ENCODE measurements at regions not wholly inside any gene's neighbourhood (a gene's known extent, or its start where the extent isn't known, plus 50 kb on each side); places are given as distances from the start of the nearest gene placed in this dataset.

- Histone ChIP-seq H3K4me1 (ENCODE audit: low read depth, poor library complexity, severe bottlenecking) (peaks cover 14% of the 10 kb centered on the region), H3K36me3 (ENCODE audit: insufficient read depth) (no peaks in the 10 kb centered on the region), H3K27ac (no peak overlapping the region), H3K79me2 (ENCODE audit: insufficient read depth, low read depth) (no peaks in the 10 kb centered on the region), H3K4me3 (IDR thresholded peaks at IDR 0.05; ENCODE audit: insufficient read depth, low read depth, low read length) (no peak overlapping the region), H3K4me2 (no peak overlapping the region), H3K9ac (no peak overlapping the region), H2AFZ (ENCODE audit: low read depth) (no peak overlapping the region), H3K27me3 (ENCODE audit: insufficient read depth, low read depth) (no peaks in the 10 kb centered on the region), H4K20me1 (ENCODE audit: insufficient read depth) (no peaks in the 10 kb centered on the region)
- TF ChIP-seq, protein P1, sequence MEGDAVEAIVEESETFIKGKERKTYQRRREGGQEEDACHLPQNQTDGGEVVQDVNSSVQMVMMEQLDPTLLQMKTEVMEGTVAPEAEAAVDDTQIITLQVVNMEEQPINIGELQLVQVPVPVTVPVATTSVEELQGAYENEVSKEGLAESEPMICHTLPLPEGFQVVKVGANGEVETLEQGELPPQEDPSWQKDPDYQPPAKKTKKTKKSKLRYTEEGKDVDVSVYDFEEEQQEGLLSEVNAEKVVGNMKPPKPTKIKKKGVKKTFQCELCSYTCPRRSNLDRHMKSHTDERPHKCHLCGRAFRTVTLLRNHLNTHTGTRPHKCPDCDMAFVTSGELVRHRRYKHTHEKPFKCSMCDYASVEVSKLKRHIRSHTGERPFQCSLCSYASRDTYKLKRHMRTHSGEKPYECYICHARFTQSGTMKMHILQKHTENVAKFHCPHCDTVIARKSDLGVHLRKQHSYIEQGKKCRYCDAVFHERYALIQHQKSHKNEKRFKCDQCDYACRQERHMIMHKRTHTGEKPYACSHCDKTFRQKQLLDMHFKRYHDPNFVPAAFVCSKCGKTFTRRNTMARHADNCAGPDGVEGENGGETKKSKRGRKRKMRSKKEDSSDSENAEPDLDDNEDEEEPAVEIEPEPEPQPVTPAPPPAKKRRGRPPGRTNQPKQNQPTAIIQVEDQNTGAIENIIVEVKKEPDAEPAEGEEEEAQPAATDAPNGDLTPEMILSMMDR (conservative IDR thresholded peaks at IDR 0.05; ENCODE audit: low read depth, low read length), result no peak
Observed at GRCh38 chr17:77656054-77656453, 302.4 kb upstream of the TNRC6C start.

DNA sequence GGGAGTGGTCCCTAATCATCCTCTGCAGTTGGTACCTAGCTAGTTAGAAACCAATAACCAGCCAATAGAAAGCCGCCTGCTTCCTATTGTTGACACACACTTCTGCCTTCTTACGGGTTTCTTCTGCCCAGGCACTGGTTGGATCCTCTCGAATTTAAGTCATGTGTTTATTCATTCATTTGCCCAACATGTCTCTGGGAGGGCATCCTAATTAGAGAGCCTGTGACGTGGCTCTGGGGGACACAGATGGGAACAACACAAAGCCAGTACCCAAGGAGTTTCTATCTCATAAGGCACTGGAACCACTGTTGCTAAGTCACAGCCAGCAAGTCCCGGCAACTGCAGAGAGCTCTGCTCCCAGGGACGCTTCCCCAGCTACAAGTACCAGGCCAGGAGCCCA is 300.7 kb upstream of the TNRC6C start:
- Histone ChIP-seq H3K4me3 (IDR thresholded peaks at IDR 0.05; ENCODE audit: insufficient read depth, low read depth, low read length) (no peak overlapping the region), H3K9ac (no peak overlapping the region), H2AFZ (ENCODE audit: low read depth) (no peak overlapping the region), H4K20me1 (ENCODE audit: insufficient read depth) (no peaks in the 10 kb centered on the region), H3K27ac (no peak overlapping the region), H3K36me3 (ENCODE audit: insufficient read depth) (no peaks in the 10 kb centered on the region), H3K4me1 (ENCODE audit: low read depth, poor library complexity, severe bottlenecking) (peaks cover 14% of the 10 kb centered on the region), H3K4me2 (no peak overlapping the region), H3K27me3 (ENCODE audit: insufficient read depth, low read depth) (no peaks in the 10 kb centered on the region), H3K79me2 (ENCODE audit: insufficient read depth, low read depth) (no peaks in the 10 kb centered on the region)
- TF ChIP-seq, protein P1 (conservative IDR thresholded peaks at IDR 0.05; ENCODE audit: low read depth, low read length), result no peak

DNA sequence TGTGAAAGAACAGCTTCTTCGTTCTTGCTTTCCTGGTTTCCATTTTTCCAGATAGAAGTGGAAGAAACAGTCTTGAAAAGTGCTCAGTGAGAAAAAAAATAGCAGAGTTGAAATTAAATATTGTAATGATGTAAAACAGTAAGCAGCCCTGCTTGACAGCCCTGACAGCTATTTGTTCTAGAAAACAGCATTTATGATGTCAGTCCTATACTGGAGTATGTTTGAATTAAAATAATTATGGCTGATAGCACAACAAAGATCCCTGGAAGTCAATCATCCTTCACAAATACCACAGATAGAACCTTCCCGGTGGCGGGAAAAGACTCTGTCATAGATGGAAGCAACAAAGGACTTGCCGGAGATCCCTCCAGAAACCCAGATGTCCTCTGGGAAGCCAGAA is 298.0 kb upstream of the TNRC6C start:
- TF ChIP-seq, protein P1 (conservative IDR thresholded peaks at IDR 0.05; ENCODE audit: low read depth, low read length), result no peak
- Histone ChIP-seq H2AFZ (ENCODE audit: low read depth) (no peak overlapping the region), H3K27ac (no peak overlapping the region), H3K36me3 (ENCODE audit: insufficient read depth) (no peaks in the 10 kb centered on the region), H3K27me3 (ENCODE audit: insufficient read depth, low read depth) (no peaks in the 10 kb centered on the region), H3K4me1 (ENCODE audit: low read depth, poor library complexity, severe bottlenecking) (peaks cover 16% of the 10 kb centered on the region), H3K4me2 (no peak overlapping the region), H3K79me2 (ENCODE audit: insufficient read depth, low read depth) (no peaks in the 10 kb centered on the region), H3K9ac (no peak overlapping the region), H4K20me1 (ENCODE audit: insufficient read depth) (no peaks in the 10 kb centered on the region), H3K4me3 (IDR thresholded peaks at IDR 0.05; ENCODE audit: insufficient read depth, low read depth, low read length) (no peak overlapping the region)

GRCh38 chr17:77662833-77663232 is 295.7 kb upstream of the TNRC6C start:
- TF ChIP-seq, protein P1 (conservative IDR thresholded peaks at IDR 0.05; ENCODE audit: low read depth, low read length), result no peak
- no peaks in the 10 kb centered on the region for H3K27me3 ChIP-seq (ENCODE audit: insufficient read depth, low read depth)
- no peaks in the 10 kb centered on the region for H4K20me1 ChIP-seq (ENCODE audit: insufficient read depth)
- H3K79me2 ChIP-seq (ENCODE audit: insufficient read depth, low read depth), result no peaks in the 10 kb centered on the region
- no peak overlapping the region for H2AFZ ChIP-seq (ENCODE audit: low read depth)
- no peak overlapping the region for H3K9ac ChIP-seq
- H3K36me3 ChIP-seq (ENCODE audit: insufficient read depth), result no peaks in the 10 kb centered on the region
- H3K4me3 ChIP-seq (IDR thresholded peaks at IDR 0.05; ENCODE audit: insufficient read depth, low read depth, low read length), result no peak overlapping the region
- H3K4me2 ChIP-seq, result no peak overlapping the region
- H3K27ac ChIP-seq, result no peak overlapping the region
- peaks cover 38% of the 10 kb centered on the region for H3K4me1 ChIP-seq (ENCODE audit: low read depth, poor library complexity, severe bottlenecking)
